AG09309 (cell line): ENCODE measurements at regions not wholly inside any gene's neighbourhood (a gene's known extent, or its start where the extent isn't known, plus 50 kb on each side); places are given as distances from the start of the nearest gene placed in this dataset.

Experiments
- DNase-seq: peaks from one replicate; pipeline ENCODE4 v3.0.0-alpha.2; 2010; ENCODE audit warnings: low read depth
- H3K4me3 ChIP-seq: 2 replicates; pipeline ENCODE4 v1.5.1; 2011; ENCODE audit warnings: mild to moderate bottlenecking, low read depth, low read length, moderate library complexity; ENCODE audit not compliant: control insufficient read depth
- TF ChIP-seq, protein P1 (sequence below): IDR thresholded peaks from 2 replicates; pipeline ENCODE4 v1.5.1; 2011; ENCODE audit warnings: mild to moderate bottlenecking, low read depth, low read length, inconsistent platforms; ENCODE audit not compliant: insufficient read depth, control insufficient read depth; ENCODE audit errors: missing control alignments

GRCh38 chr12:90791445-90791844 lies 163.5 kb downstream of the CCER1 start:
- TF ChIP-seq, protein P1, sequence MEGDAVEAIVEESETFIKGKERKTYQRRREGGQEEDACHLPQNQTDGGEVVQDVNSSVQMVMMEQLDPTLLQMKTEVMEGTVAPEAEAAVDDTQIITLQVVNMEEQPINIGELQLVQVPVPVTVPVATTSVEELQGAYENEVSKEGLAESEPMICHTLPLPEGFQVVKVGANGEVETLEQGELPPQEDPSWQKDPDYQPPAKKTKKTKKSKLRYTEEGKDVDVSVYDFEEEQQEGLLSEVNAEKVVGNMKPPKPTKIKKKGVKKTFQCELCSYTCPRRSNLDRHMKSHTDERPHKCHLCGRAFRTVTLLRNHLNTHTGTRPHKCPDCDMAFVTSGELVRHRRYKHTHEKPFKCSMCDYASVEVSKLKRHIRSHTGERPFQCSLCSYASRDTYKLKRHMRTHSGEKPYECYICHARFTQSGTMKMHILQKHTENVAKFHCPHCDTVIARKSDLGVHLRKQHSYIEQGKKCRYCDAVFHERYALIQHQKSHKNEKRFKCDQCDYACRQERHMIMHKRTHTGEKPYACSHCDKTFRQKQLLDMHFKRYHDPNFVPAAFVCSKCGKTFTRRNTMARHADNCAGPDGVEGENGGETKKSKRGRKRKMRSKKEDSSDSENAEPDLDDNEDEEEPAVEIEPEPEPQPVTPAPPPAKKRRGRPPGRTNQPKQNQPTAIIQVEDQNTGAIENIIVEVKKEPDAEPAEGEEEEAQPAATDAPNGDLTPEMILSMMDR, result no peak
- no peak for DNase-seq
- no peak overlapping the region for H3K4me3 ChIP-seq

- TF ChIP-seq, protein P1, result no peak
- no peak overlapping the region for H3K4me3 ChIP-seq
- no peak for DNase-seq
These were observed 164.2 kb downstream of the CCER1 start for GRCh38 chr12:90790747-90791146.

DNA sequence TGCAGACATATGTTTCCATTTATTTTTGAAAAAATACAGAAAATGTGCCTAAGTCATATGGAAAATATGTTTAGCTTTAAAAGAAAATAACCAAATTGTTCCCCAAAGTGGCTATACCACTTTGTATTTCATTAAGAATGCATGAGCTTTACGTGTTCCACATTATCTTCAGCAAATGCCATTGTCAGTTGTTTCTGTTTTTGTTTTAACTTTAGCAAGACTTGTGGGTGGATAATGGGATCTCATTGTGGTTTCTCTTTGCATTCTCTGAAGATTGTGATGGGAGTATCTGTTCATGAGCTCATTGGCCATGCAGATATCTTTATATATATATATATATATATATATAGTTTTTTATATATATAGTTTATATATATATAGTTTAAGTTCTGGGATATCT lies 181.5 kb downstream of the CCER1 start:
- no peak for DNase-seq
- no peak overlapping the region for H3K4me3 ChIP-seq
- TF ChIP-seq, protein P1, result no peak

DNA sequence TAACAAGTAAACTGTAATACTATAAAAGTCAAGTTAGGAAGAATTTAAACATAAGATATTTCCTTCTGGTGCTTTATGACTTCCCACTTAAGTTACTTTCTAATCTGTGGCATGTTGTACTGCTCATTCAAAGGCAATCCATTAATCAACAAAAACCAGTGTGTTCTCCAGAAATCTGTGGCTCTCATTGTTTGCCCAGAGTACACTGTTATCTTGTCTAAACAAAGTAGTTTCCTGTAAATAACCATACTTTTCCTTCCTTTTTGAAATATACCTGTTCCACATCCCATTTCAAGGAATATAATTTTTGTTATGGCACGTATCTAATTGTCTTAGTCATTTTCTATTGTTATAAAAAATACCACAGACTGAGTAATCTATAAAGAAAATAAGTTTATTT lies 184.1 kb downstream of the CCER1 start:
- H3K4me3 ChIP-seq, result no peak overlapping the region
- TF ChIP-seq, protein P1, result no peak
- no peak for DNase-seq

GRCh38 chr12:90757957-90758356 lies 197.0 kb downstream of the CCER1 start:
- TF ChIP-seq, protein P1, result no peak
- no peak overlapping the region for H3K4me3 ChIP-seq
- no peak for DNase-seq

DNA sequence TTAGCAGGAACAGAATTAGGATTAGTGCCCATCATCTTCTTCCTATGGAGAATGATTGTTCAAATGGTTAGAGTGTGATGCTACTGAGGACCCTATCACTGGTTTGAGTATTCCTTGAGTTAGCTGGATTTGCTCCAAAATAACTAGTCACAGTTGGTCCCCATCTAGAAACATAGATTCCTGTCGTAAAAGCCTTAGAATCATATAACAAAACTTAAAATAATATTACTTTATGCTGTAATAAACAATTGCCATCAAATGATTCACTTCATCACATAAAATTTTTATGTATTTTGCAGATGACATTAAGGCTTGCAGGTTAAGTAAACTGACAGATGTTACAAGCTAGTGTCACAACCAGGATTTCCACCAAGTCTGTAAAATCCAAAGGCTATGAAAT lies 209.8 kb downstream of the CCER1 start:
- TF ChIP-seq, protein P1, result no peak
- DNase-seq, result no peak
- no peak overlapping the region for H3K4me3 ChIP-seq

DNA sequence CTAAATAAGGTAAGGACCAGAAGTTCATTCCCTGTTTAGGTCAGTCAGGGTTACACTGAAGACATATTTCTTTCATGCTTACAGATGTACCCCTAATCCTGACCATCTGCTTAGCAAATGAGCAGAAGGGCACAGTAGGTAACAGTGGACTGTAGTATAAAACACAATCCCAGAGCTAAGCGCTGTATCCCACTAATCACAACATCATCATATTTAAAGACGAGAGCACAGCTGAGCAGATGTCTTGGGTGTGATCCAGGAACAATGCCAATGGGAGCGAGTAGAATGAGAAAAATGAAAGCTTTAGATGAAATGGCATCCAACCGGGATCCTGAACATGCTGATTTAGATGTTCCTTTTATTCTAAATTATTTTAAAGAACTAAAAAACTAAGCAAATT lies 213.4 kb downstream of the CCER1 start:
- no peak for DNase-seq
- no peak overlapping the region for H3K4me3 ChIP-seq
- TF ChIP-seq, protein P1, result no peak
